ENCODE measurements at regions not wholly inside any gene's neighbourhood (a gene's known extent, or its start where the extent isn't known, plus 50 kb on each side); places are given as distances from the start of the nearest gene placed in this dataset.

- no peak overlapping the region for H3K9ac ChIP-seq (ENCODE audit: low read depth, low read length)
- H3K9me3 ChIP-seq (ENCODE audit: control insufficient read depth, insufficient read depth, low read length) = no peaks in the 10 kb centered on the region
- no peaks in the 10 kb centered on the region for H3K36me3 ChIP-seq (ENCODE audit: insufficient read depth, low read length)
- peaks cover 20% of the 10 kb centered on the region for H3K4me1 ChIP-seq (ENCODE audit: insufficient read depth, low read length)
Observed at GRCh38 chr2:104502901-104503300, 351.0 kb upstream of the POU3F3 start.

GRCh38 chr2:104504331-104505073 is 349.4 kb upstream of the POU3F3 start:
- peaks cover 20% of the 10 kb centered on the region for H3K4me1 ChIP-seq (ENCODE audit: insufficient read depth, low read length)
- no peaks in the 10 kb centered on the region for H3K36me3 ChIP-seq (ENCODE audit: insufficient read depth, low read length)
- H3K9me3 ChIP-seq (ENCODE audit: control insufficient read depth, insufficient read depth, low read length) = no peaks in the 10 kb centered on the region
- no peak overlapping the region for H3K9ac ChIP-seq (ENCODE audit: low read depth, low read length)

GRCh38 chr2:104518256-104518655 is 335.7 kb upstream of the POU3F3 start:
- no peaks in the 10 kb centered on the region; the same call in 1 of the 2 replicates for H3K9me3 ChIP-seq (ENCODE audit: control insufficient read depth, insufficient read depth, low read length)
- no peaks in the 10 kb centered on the region for H3K4me1 ChIP-seq (ENCODE audit: insufficient read depth, low read length)
- H3K9ac ChIP-seq (ENCODE audit: low read depth, low read length) = no peak overlapping the region
- no peaks in the 10 kb centered on the region for H3K36me3 ChIP-seq (ENCODE audit: insufficient read depth, low read length)

- no peaks in the 10 kb centered on the region for H3K9me3 ChIP-seq (ENCODE audit: control insufficient read depth, insufficient read depth, low read length)
- H3K36me3 ChIP-seq (ENCODE audit: insufficient read depth, low read length) = no peaks in the 10 kb centered on the region
- no peaks in the 10 kb centered on the region for H3K4me1 ChIP-seq (ENCODE audit: insufficient read depth, low read length)
- H3K9ac ChIP-seq (ENCODE audit: low read depth, low read length) = no peak overlapping the region
Observed at GRCh38 chr2:104521247-104521646, 332.7 kb upstream of the POU3F3 start.

GRCh38 chr2:104523921-104524320 is 330.0 kb upstream of the POU3F3 start:
- Histone ChIP-seq H3K9me3 (ENCODE audit: control insufficient read depth, insufficient read depth, low read length) (no peaks in the 10 kb centered on the region), H3K4me1 (ENCODE audit: insufficient read depth, low read length) (no peaks in the 10 kb centered on the region), H3K36me3 (ENCODE audit: insufficient read depth, low read length) (no peaks in the 10 kb centered on the region), H3K9ac (ENCODE audit: low read depth, low read length) (no peak overlapping the region)

- Histone ChIP-seq H3K4me1 (ENCODE audit: insufficient read depth, low read length) (no peaks in the 10 kb centered on the region), H3K36me3 (ENCODE audit: insufficient read depth, low read length) (no peaks in the 10 kb centered on the region), H3K9ac (ENCODE audit: low read depth, low read length) (no peak overlapping the region), H3K9me3 (ENCODE audit: control insufficient read depth, insufficient read depth, low read length) (no peaks in the 10 kb centered on the region)
Observed at GRCh38 chr2:104528101-104528500, 325.8 kb upstream of the POU3F3 start.

- no peaks in the 10 kb centered on the region for H3K9me3 ChIP-seq (ENCODE audit: control insufficient read depth, insufficient read depth, low read length)
- H3K36me3 ChIP-seq (ENCODE audit: insufficient read depth, low read length) = no peaks in the 10 kb centered on the region
- no peaks in the 10 kb centered on the region for H3K4me1 ChIP-seq (ENCODE audit: insufficient read depth, low read length)
- H3K9ac ChIP-seq (ENCODE audit: low read depth, low read length) = no peak overlapping the region
Observed at GRCh38 chr2:104531122-104531521, 322.8 kb upstream of the POU3F3 start.

GRCh38 chr2:104537116-104537515 is 316.8 kb upstream of the POU3F3 start:
- Histone ChIP-seq H3K4me1 (ENCODE audit: insufficient read depth, low read length) (no peaks in the 10 kb centered on the region), H3K36me3 (ENCODE audit: insufficient read depth, low read length) (no peaks in the 10 kb centered on the region), H3K9ac (ENCODE audit: low read depth, low read length) (no peak overlapping the region)

GRCh38 chr2:104538077-104538476 is 315.8 kb upstream of the POU3F3 start:
- Histone ChIP-seq H3K9ac (ENCODE audit: low read depth, low read length) (no peak overlapping the region), H3K9me3 (ENCODE audit: control insufficient read depth, insufficient read depth, low read length) (no peaks in the 10 kb centered on the region), H3K36me3 (ENCODE audit: insufficient read depth, low read length) (no peaks in the 10 kb centered on the region), H3K4me1 (ENCODE audit: insufficient read depth, low read length) (no peaks in the 10 kb centered on the region)

More at GRCh38 chr2:104537116-104537515, 316.8 kb upstream of the POU3F3 start:
- H3K9me3 ChIP-seq (ENCODE audit: control insufficient read depth, insufficient read depth, low read length) = no peaks in the 10 kb centered on the region

GRCh38 chr2:104539649-104540048 is 314.3 kb upstream of the POU3F3 start:
- Histone ChIP-seq H3K9ac (ENCODE audit: low read depth, low read length) (no peak overlapping the region), H3K4me1 (ENCODE audit: insufficient read depth, low read length) (no peaks in the 10 kb centered on the region), H3K36me3 (ENCODE audit: insufficient read depth, low read length) (no peaks in the 10 kb centered on the region), H3K9me3 (ENCODE audit: control insufficient read depth, insufficient read depth, low read length) (no peaks in the 10 kb centered on the region)

- no peaks in the 10 kb centered on the region for H3K4me1 ChIP-seq (ENCODE audit: insufficient read depth, low read length)
- H3K36me3 ChIP-seq (ENCODE audit: insufficient read depth, low read length) = no peaks in the 10 kb centered on the region
- no peaks in the 10 kb centered on the region for H3K9me3 ChIP-seq (ENCODE audit: control insufficient read depth, insufficient read depth, low read length)
- H3K9ac ChIP-seq (ENCODE audit: low read depth, low read length) = no peak overlapping the region
Observed at GRCh38 chr2:104545055-104545454, 308.9 kb upstream of the POU3F3 start.

- Histone ChIP-seq H3K36me3 (ENCODE audit: insufficient read depth, low read length) (no peaks in the 10 kb centered on the region), H3K9ac (ENCODE audit: low read depth, low read length) (no peak overlapping the region), H3K4me1 (ENCODE audit: insufficient read depth, low read length) (no peaks in the 10 kb centered on the region), H3K9me3 (ENCODE audit: control insufficient read depth, insufficient read depth, low read length) (no peaks in the 10 kb centered on the region)
Observed at GRCh38 chr2:104546537-104546936, 307.4 kb upstream of the POU3F3 start.

GRCh38 chr2:104547221-104547620 is 306.7 kb upstream of the POU3F3 start:
- H3K36me3 ChIP-seq (ENCODE audit: insufficient read depth, low read length) = no peaks in the 10 kb centered on the region

GRCh38 chr2:104561251-104561650 is 292.7 kb upstream of the POU3F3 start:
- H3K9me3 ChIP-seq (ENCODE audit: control insufficient read depth, insufficient read depth, low read length) = no peaks in the 10 kb centered on the region
- H3K36me3 ChIP-seq (ENCODE audit: insufficient read depth, low read length) = no peaks in the 10 kb centered on the region
- peaks cover 10% of the 10 kb centered on the region; the same call in 1 of the 2 replicates for H3K4me1 ChIP-seq (ENCODE audit: insufficient read depth, low read length)
- no peak overlapping the region for H3K9ac ChIP-seq (ENCODE audit: low read depth, low read length)

More at GRCh38 chr2:104547221-104547620, 306.7 kb upstream of the POU3F3 start:
- Histone ChIP-seq H3K9me3 (ENCODE audit: control insufficient read depth, insufficient read depth, low read length) (no peaks in the 10 kb centered on the region), H3K4me1 (ENCODE audit: insufficient read depth, low read length) (no peaks in the 10 kb centered on the region), H3K9ac (ENCODE audit: low read depth, low read length) (no peak overlapping the region)

- H3K4me1 ChIP-seq (ENCODE audit: insufficient read depth, low read length) = peaks cover 10% of the 10 kb centered on the region; the same call in 1 of the 2 replicates
- H3K9me3 ChIP-seq (ENCODE audit: control insufficient read depth, insufficient read depth, low read length) = no peaks in the 10 kb centered on the region
- no peaks in the 10 kb centered on the region for H3K36me3 ChIP-seq (ENCODE audit: insufficient read depth, low read length)
- no peak overlapping the region for H3K9ac ChIP-seq (ENCODE audit: low read depth, low read length)
Observed at GRCh38 chr2:104562537-104562936, 291.4 kb upstream of the POU3F3 start.

Measured in ES-I3 (cell line).